Inflammatory macrophage treated with lipopolysaccharide for 4 hours (primary cell): ENCODE measurements at regions not wholly inside any gene's neighbourhood (a gene's known extent, or its start where the extent isn't known, plus 50 kb on each side); places are given as distances from the start of the nearest gene placed in this dataset.
"Not testable (repeated sequence)": the region's sequence is repeated elsewhere in the genome, so short reads cannot be mapped to it uniquely, and the experiment has no call there.

Experiments
- DNase-seq: peaks from one replicate; pipeline ENCODE4 v3.0.0-alpha.2; 2020

GRCh38 chr6:21710908-21711627 lies 117.5 kb downstream of the SOX4 start:
- DNase-seq, result no peak

- no peak for DNase-seq
Measured at GRCh38 chr6:21712213-21712612, 118.7 kb downstream of the SOX4 start.

GRCh38 chr6:21713481-21713880 lies 119.9 kb downstream of the SOX4 start:
- peak; percentile 42 for DNase-seq

- no peak for DNase-seq
Measured at GRCh38 chr6:21715180-21715579, 121.6 kb downstream of the SOX4 start.

GRCh38 chr6:21722510-21722909 lies 129.0 kb downstream of the SOX4 start:
- no peak for DNase-seq

- no peak for DNase-seq
Measured at GRCh38 chr6:21726676-21727075, 133.1 kb downstream of the SOX4 start.

GRCh38 chr6:21728141-21728540 lies 134.6 kb downstream of the SOX4 start:
- no peak for DNase-seq

GRCh38 chr6:21729431-21729830 lies 135.9 kb downstream of the SOX4 start:
- no peak for DNase-seq

GRCh38 chr6:21730533-21730932 lies 137.0 kb downstream of the SOX4 start:
- no peak for DNase-seq

- no peak for DNase-seq
Measured at GRCh38 chr6:21731411-21732031, 138.0 kb downstream of the SOX4 start.

- not testable (repeated sequence) for DNase-seq
Measured at GRCh38 chr6:21732032-21732730, 138.6 kb downstream of the SOX4 start.

- no peak for DNase-seq
Measured at GRCh38 chr6:21732731-21733130, 139.2 kb downstream of the SOX4 start.

- DNase-seq, result no peak
Measured at GRCh38 chr6:21733311-21733710, 139.8 kb downstream of the SOX4 start.

- DNase-seq, result no peak
Measured at GRCh38 chr6:21734204-21734603, 140.7 kb downstream of the SOX4 start.

GRCh38 chr6:21738180-21739094 lies 144.9 kb downstream of the SOX4 start:
- no peak for DNase-seq

GRCh38 chr6:21739241-21739640 lies 145.7 kb downstream of the SOX4 start:
- no peak for DNase-seq

- DNase-seq, result no peak
Measured at GRCh38 chr6:21739838-21740237, 146.3 kb downstream of the SOX4 start.

GRCh38 chr6:21740376-21741124 lies 147.0 kb downstream of the SOX4 start:
- DNase-seq, result no peak

- no peak for DNase-seq
Measured at GRCh38 chr6:21741221-21742109, 147.9 kb downstream of the SOX4 start.

- no peak for DNase-seq
Measured at GRCh38 chr6:21742238-21742660, 148.7 kb downstream of the SOX4 start.

GRCh38 chr6:21744331-21744730 lies 150.8 kb downstream of the SOX4 start:
- no peak for DNase-seq
